Activated naive CD4-positive, alpha-beta T cell treated with anti-CD3 and anti-CD28 coated beads, Interleukin-2, amount 50 U/mL, for 16 hours (primary cell): ENCODE measurements at regions not wholly inside any gene's neighbourhood (a gene's known extent, or its start where the extent isn't known, plus 50 kb on each side); places are given as distances from the start of the nearest gene placed in this dataset.
"Not testable (repeated sequence)": the region's sequence is repeated elsewhere in the genome, so short reads cannot be mapped to it uniquely, and the experiment has no call there.

Experiments
- DNase-seq: peaks from one replicate; pipeline ENCODE4 v3.0.0-alpha.2; 2020

DNA sequence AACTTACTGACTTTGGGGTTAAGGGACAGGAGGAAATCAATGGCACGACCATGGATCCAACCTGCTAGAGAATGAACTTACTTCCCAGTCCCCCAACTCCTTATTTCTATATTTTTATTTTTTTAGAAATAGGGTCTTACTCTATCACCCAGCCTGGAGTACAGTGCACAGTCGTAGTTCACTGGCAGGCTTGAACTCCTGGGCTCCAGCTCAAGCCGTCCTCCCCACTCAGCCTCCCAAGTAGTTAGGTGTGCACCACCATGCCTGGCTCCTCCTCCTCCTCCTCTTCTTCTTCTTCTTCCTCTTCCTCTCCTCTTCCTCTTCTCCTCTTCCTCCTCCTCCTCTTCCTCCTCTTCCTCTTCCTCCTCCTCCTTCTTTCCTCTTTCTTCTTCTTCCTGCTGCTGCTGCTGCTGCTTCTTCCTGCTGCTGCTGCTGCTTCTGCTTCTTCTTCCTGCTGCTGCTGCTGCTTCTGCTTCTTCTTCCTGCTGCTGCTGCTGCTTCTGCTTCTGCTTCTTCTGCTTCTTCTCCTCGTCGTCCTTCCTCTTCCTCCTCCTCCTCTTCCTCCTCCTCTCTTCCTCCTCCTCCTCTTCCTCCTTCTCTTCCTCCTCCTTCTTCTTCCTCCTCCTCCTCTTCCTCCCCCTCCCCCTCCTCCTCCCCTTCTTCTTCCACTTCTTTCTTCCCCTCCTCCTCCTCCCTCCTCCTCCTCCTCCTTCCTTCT lies 390.1 kb upstream of the RGS6 start:
- DNase-seq: no peak

DNA sequence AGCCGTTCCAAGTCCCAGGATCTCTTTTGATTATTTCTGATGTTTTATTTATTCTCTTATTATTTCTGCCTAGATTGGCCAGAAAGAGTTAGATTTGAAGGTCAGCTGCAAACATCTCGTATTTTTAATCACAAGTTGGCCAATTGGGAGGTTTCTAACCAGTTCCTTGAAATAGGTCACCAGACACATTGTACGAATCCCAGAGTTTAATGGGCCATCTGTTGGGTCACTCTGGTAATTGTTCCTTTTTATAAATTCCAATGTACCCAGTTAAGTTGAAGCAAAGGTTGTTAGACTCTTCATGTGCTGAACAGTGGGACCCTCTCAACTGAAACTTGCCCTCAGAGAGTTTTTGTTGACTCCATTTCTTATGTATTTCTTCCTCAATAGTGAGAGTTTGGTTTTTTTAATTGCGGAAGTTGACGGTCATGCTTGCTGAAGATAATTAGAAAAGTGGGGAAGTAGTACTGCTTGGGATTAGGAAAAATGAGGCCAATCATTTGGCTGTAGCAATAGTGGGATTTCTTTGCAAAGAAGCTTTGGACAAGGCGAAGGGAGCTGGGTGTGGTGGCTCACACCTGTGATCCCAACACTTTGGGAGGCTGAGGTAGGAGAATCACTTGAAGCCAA lies 382.7 kb upstream of the RGS6 start:
- DNase-seq: no peak

DNA sequence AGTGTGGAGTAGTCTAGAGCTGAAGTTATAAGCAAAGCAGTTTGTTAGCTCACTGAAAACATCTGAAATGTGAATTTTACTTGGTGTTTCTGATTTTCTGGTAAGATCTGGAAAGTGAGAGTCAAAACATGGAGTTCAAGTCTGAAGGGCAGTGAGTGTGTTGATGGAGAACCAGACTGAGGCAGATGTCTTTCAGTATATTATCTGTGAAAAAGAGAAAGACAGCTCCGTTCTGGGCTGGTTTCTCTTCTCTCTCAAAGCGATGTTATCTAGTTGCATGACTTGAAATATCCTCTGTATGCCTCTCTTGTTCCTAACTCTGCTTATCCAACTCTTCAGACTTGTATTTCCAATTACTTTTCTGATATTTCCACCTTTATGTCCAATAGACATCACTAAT lies 381.9 kb upstream of the RGS6 start:
- no peak for DNase-seq

DNA sequence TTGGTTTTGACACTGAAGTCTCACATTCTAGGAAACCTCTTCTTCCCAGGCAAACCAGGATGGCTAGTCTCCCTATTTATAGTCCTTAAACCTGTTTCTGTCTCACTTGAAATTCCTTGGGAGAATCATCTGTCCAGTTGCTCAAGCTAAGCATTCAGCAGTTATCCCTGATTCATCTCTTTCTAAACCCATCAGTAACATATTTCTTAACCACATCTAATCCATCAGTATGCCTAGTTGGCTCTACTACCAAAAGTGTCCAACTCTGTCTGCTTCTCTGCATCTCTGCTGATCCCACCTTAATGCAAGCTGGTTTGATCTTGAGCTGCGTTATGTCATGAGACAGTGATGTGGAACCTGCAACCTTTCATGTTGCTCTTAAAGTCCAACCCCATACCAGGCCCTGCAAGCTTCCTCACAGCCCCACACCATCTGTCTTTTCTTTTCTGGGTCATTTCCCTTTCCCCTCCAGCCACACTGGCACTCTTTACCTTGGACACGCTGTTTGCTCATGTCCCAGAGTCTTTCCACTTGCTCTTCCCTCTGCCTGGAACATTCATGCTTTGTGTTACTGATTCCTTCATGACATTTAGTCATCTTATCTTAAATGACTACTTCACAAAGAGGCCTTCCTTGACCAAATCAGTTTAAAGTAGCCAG lies 380.8 kb upstream of the RGS6 start:
- DNase-seq: no peak

DNA sequence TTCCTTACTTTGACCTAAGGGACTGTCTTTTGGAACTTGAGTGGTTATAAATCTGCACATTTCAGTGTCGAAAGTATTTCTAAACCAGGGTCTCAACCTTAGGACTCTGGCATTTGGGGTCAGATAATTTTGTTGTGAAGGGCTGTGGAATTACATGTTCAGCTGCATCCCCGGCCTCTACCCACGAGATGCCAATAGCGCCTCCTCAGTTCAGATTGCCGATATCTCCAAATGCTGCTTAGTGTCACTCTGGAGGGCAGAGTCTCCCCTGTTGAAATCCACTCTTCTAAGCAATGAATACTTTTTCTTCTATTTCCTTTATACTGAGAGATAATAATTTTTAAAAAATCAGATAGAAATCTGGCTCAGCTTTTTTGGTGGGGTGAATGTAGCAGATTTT lies 379.4 kb upstream of the RGS6 start:
- no peak for DNase-seq

DNA sequence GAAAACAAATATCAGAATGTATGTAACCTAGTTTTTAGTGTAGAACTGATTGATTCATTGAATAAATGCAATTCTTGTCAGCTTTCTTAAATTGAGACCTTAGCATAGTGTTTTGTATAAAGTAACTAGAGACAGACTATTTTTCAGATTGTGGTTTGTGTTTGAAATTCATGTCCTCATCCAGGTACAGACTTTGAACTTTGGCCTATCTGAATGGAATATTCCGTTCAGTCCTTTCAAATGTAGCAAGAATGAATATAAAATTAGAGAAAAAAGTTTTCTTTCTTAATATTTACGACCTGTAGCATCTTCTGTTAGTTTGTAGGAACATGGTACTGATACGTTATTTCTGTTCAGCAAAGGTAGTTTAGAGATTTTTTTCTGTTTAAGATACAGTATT lies 378.4 kb upstream of the RGS6 start:
- DNase-seq: no peak

DNA sequence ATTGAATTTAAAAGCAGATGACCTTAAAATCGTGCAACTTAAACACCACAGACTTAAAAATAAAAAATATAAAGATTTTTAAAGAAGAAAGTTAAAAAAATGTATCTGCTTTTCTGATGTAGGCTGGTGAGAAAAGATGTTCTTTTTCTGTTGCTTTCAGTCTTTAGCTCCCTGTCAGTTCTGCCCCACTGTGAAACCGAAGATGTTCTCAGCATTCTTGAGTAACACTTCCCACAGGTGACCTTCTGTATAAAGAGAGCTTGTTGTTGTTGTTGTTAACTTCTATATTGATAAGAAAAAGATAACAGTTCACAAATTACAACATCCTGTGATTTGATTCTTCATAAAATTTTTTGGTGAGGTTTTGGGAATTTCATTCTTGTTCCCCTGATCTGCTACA lies 377.9 kb upstream of the RGS6 start:
- DNase-seq: no peak

DNA sequence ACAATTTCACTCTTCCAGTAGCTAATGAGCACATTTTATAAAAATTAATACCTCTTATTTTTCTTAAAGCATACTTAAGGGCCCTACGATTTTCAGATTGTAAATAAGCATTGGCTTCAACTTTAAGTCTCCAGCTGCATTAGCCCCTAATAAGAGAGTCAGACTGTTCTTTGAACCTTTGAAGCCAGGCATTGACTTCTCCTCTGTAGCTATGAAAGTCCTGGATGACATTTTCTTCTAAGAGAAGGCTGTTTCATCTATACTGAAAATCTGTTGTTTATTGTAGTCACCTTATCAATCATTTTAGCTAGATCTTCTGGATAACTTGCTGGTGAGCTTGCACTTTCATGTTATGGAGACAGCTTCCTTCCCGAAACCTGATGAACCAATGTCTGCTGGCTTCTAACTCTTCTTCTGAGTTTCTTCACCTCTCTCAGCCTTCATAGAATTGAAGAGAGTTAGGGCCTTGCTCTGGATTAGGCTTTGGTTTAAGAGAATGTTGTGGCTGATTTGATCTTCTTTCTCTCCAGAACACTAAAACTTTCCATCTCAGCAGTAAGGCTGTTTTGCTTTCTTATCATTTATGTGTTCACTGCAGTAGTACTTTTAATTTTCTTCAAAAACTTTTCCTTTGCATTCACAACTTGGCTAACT lies 377.1 kb upstream of the RGS6 start:
- peak; percentile 17 for DNase-seq

DNA sequence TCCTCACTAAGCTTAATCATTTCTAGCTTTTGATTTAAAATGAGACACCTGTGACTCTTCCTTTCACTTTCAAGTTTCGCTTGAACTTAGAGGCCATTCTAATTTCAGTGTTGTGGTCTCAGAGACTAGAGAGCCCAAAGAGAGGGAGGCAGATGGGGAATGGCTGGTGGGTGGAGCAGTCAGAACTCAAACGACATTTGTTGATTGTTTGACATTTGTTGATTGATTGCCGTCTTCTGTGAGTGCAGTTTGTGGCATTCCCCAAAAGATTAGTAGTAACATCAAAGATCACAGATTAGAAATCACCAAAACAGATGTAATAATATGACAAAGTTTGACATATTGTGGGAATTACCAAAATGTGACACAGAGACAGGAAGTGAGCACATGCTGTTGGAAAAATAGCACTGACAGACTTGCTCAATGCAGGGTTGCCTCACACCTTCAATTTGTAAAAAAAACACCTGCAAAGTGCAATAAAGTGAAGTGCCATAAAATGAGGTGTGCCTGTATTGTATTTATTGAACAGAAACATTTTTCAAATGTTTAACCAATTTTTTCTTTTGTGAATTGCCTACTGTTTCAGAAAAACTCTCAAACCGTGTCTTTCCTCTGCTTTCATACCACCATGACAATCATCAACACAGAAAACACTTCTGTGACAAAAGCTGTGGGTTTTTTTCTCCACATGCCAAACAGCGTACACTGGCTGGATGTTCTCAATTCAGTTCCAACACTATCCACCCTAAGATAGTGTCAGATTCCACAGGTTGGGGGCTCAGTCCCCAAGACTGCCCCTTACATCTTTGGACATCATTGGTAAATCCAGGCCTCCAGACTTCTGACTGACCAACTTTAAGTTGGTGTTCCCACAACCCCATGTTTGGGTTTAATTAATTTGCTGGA lies 376.3 kb upstream of the RGS6 start:
- DNase-seq: peak; percentile 77

DNA sequence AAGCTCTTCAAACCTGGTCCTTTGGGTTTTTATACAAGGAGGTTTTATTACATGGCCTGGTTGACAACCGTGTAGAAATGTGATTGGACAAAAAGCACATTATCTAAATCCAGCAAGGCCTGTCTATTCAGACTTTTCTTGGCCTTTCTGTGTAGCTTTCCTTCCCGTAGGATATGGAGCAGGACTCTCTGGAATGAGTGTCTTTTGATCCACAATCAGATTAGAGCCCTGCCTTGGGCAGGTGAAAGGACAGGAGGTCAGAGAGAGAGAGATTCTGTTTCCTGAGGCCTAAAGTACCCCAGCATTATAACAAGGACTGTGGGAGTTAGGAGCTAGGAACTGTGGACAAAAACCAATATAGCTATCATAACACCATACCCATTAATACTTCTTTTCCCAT lies 375.5 kb upstream of the RGS6 start:
- no peak for DNase-seq

DNA sequence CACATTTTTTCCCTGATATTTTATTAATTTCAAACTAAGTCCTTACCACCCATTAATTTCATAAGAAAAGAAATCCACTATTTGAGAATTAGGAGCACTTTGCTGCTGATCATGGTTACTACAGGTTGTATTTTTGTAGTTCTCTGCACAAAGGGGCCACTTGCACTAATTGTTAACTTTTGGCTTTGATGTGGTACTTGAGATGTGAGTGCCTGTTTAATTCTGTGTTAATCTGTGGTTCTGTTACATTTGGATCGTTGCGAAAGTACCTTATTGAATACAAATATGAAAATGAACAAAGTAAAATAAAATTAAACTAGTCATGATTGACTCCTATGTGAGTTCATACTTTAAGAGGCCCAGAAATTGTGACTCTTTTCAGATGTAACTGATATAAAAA lies 374.9 kb upstream of the RGS6 start:
- no peak for DNase-seq

DNA sequence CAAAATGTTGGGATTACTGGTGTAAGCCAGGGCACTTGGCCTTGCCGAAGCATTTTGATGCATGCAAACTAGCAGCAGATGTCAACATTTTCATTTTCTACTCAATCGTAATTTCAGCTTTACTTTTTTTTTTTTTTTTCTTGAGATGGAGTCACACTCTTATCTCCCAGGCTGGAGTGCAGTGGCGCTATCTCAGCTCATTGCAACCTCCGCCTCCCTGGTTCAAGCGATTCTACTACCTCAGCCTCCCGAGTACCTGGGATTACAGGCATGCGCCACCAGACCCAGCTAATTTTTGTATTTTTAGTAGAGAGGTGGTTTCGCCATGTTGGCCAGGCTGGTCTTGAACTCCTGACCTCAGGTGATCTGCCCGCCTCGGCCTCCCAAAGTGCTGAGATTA lies 373.3 kb upstream of the RGS6 start:
- not testable (repeated sequence) for DNase-seq

DNA sequence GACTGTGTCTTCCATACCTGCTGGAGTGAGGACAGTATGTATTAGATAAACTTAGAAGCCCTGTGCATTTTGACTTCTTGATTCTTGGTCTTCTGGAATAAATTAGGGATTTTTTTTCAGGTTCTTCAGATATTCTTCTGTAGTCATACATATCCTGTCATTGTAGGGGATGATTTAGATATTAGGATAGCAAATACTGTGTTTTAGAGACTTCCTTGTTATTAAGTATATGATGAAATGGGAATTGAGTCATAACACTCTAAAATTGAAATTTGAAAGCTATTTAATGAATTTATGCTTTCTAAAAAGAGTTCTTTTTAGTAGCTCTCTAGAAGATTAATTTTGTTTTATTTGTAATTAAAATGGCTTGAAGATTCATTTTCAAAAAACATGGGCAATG lies 371.5 kb upstream of the RGS6 start:
- no peak for DNase-seq

DNA sequence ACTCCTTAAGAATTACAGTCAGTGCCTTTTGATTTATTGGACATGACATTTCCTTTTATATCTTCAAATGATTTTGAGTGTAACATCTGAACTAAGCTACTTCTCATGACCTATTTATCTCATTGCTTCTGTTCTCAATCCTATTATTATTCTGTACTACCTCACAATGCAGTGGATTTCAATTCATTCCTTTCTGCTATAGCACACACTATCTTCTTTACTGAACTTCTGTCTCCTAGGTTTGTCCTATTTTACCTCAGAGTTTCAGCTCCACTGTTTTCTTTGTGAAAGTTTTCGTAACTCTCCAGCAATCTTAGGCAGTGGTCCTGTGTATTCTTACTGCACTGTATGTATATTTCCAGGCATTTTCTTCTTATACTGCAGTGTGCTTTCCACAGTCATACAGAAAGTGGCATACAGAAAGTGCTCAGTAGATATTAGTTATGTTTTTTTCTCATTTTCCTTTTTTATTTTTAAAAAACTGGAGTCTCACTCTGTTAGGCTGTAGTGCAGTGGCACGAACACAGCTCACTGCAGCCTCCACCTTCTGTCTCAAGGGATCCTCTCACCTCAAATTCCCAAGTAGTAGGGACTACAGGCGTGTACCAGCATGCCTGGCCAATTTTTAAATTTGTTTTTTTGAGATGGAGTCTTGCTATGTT lies 368.6 kb upstream of the RGS6 start:
- DNase-seq: no peak

DNA sequence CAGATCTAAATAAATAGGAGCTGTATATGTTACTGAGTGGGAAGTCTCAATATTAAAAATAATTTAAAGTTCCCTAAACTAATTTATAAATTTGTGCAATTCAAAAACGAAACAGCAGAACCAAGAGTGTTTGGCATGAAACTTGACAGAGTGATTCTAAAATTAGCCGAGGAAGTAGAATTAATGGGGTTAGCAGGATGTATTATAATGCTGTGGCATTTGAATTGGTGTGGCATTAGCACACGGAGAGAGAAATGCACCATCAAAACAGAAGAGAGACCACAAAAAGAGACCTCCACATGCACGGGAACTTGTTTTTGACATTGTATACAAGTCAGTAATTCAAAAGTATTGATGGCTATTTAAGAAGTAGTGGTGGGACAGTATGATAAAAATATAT lies 366.0 kb upstream of the RGS6 start:
- no peak for DNase-seq

DNA sequence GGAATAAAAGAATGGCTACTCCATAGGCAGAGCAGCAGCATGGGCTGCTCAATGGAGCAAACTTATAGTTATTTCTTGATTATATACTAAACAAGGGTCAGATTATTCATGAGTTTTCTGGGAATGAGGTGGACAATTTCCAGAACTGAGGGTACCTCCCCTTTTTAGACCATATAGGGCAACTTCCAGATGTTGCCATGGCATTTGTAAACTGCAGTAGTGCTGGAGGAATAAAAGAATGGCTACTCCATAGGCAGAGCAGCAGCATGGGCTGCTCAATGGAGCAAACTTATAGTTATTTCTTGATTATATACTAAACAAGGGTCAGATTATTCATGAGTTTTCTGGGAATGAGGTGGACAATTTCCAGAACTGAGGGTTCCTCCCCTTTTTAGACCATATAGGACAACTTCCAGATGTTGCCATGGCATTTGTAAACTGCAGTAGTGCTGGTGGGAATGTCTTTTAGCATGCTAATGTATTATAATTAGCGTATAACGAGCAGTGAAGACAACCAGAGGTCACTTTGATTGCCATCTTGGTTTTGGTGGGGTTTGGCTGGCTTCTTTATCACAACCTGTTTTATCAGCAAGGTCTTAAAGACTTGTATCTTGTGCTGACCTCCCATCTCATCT lies 364.6 kb upstream of the RGS6 start:
- DNase-seq: not testable (repeated sequence)

DNA sequence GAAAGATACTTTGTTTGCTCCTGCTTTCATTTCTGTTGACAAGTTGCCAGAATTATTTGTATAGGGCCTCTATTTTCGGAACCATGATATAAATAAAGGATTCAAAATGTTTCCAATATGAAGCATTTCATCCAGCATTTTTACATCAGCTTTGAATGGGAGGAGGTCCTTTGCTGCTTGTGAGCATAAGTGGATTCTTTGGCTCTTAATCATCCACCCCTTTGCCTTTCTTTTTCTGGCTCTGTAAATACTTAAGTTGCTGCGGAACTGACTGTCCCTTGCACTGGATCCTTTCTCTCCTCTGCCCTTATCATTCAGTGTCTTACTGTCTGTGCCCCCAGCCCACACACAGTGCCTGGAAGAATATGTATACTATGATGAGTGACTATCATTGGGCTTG lies 357.3 kb upstream of the RGS6 start:
- DNase-seq: no peak

DNA sequence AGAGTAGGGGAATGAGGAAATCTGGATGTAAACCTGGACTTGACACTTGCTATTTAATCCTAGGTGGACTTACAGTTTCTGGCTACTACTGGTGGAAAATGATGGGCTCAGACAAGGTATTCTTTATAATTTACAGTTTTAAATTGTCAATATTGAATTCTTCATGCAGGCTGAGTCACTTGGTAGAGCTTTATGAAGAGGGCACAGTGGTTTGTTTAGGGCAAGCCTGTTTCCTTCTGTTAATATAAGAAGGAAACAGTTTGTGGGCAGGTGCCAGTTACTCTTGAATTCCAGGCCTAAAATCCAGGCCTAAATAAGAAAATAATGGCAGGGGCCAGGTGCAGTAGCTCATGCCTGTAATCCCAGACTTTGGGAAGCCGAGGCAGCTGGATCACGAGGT lies 355.8 kb upstream of the RGS6 start:
- DNase-seq: no peak

DNA sequence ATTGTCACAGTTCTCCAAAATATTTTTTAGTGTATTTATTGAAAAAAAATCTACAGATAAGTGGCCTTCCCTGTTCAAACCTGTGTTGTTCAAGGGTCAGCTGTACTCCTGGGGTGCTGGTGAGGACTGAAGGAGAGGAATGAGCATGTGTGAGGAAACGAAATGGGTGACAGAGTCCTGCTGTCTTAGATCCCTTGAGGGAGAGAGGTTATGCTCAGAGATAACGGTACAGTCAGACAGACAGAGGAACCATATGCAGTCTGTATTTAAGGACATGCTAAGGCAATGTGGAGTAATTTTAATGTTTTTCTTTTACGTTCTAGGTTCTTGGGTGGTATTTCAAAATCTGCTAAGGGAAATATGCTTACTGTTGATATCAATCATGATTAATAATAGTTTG lies 352.9 kb upstream of the RGS6 start:
- DNase-seq: no peak

DNA sequence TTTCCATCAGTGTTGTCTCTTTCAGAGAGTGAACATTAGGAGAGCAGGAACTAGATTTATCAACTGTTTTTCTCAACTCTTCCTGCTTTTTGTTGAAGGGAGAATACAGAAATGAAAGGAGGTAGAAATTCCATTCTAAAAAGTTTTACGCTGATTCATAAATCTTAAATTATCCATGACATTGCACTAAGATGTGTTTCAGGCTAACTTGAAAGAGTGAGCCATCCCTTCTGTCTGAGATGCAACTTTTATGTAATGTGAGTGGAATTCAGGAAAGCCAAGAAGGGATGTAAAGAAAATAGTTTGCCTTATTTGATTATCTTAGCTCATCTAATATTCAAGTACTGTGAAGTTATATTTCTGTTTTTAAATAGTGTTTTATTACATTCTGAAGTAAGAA lies 349.5 kb upstream of the RGS6 start:
- no peak for DNase-seq

DNA sequence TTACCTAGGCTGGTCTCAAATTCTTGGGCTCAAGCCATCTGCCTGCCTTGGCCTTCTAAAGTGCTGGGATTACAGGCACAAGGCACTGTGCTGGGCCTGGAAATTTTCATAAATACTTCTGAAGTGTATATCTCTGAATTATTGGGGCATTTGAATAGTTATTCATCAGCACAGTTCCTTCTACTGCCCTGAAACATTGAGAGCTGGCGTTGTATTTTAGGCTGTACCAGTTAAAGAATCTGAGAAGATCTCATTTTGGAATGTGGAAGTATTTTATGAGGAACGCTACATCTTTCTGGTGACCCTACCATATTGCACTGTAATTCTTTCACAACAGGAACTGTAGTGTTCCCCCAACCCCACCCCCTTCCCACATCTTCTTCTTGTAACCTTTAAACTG lies 349.0 kb upstream of the RGS6 start:
- no peak for DNase-seq

DNA sequence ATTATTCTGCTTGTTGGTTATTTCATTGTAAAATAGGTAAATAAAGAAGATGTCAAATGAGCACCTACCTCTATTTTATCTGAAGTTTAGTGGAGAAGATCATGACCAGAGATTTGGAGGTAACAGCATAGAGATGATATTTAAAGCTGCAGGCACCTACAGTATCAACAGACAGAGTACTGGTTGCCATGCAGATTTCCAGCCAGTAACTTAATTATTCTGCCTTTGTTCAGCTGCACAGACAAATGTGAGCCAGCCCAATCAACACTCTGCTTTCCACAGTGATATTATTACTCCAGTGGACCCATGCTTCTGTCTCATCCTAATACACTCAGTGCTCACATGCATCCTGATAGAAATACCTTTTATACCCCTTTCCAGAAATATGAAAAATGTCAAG lies 348.5 kb upstream of the RGS6 start:
- DNase-seq: no peak
